Liver (tissue), 3 donors: ENCODE measurements at regions not wholly inside any gene's neighbourhood (a gene's known extent, or its start where the extent isn't known, plus 50 kb on each side); places are given as distances from the start of the nearest gene placed in this dataset.

Source experiments
- CTCF ChIP-seq: fragments of 150-350 bp; IDR thresholded peaks from 2 replicates; pipeline ENCODE4 v1.5.1; 2017; ENCODE audit warnings: improper control_type of control experiment, low read depth, low read length; ENCODE audit not compliant: missing input control
- JUND ChIP-seq, 2 donors: IDR thresholded peaks; 2 replicates each; pipeline ENCODE4 v1.6.1; 2016; ENCODE audit warnings: antibody characterized with exemption in 2 of 2
- SP1 ChIP-seq: IDR thresholded peaks from 2 replicates; pipeline ENCODE4 v1.6.1; 2018; ENCODE audit warnings: antibody characterized with exemption, mild to moderate bottlenecking
- donor health status: healthy.
- donor health status: healthy.

GRCh38 chr2:51103205-51103604 lies 71.3 kb upstream of the NRXN1 start:
- TF ChIP-seq SP1 (no peak), JUND (IDR thresholded peaks at IDR 0.05) (no peak), CTCF (no peak)
